Stomach (tissue), 4 donors: ENCODE measurements at regions not wholly inside any gene's neighbourhood (a gene's known extent, or its start where the extent isn't known, plus 50 kb on each side); places are given as distances from the start of the nearest gene placed in this dataset.

ENCODE experiments used
- EP300 ChIP-seq: sonication (generic); formaldehyde crosslinking; IDR thresholded peaks from one replicate; pipeline ENCODE4 v1.6.1; 2017; ENCODE audit warnings: antibody characterized with exemption
- POLR2AphosphoS5 ChIP-seq, 3 donors: sonication (generic); formaldehyde crosslinking; IDR thresholded peaks; one replicate each; pipeline ENCODE4 v1.6.1; 2016; ENCODE audit warnings: antibody characterized with exemption in 3 of 3
- TF ChIP-seq, protein P1 (sequence below), 7 experiments: fragments of 450-650 bp in 4 of 7; fragments of 200-600 bp in 3 of 7; sonication (generic) in 3 of 7; IDR thresholded peaks; one replicate each; pipeline ENCODE4 v1.5.1; 2016 to 2019; ENCODE audit warnings: antibody characterized with exemption in 7 of 7, control low read depth in 2 of 7, mild to moderate bottlenecking in 1 of 7

DNA sequence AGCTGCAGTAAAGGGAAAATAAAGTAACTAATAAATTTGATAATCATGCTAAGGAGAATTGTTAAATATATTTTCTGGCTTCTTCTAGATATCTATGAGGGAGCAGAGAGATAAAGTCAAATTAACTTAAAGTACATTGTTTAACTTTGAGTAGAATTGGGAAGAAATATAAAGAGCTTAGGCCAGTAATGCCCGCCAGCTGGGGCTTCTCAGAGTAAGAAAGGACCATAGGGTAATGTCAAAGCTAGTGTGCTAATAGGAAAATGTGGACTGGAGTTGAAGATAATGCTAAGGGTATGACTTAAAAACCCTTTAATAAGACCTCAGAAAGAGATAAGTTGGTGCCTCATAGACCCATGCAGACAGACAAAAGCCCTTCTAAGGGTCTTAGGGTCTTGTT, 411.6 kb upstream of the ANO3 start:
- TF ChIP-seq, protein P1, sequence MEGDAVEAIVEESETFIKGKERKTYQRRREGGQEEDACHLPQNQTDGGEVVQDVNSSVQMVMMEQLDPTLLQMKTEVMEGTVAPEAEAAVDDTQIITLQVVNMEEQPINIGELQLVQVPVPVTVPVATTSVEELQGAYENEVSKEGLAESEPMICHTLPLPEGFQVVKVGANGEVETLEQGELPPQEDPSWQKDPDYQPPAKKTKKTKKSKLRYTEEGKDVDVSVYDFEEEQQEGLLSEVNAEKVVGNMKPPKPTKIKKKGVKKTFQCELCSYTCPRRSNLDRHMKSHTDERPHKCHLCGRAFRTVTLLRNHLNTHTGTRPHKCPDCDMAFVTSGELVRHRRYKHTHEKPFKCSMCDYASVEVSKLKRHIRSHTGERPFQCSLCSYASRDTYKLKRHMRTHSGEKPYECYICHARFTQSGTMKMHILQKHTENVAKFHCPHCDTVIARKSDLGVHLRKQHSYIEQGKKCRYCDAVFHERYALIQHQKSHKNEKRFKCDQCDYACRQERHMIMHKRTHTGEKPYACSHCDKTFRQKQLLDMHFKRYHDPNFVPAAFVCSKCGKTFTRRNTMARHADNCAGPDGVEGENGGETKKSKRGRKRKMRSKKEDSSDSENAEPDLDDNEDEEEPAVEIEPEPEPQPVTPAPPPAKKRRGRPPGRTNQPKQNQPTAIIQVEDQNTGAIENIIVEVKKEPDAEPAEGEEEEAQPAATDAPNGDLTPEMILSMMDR (IDR thresholded peaks at IDR 0.05): no peak
- TF ChIP-seq POLR2AphosphoS5 (IDR thresholded peaks at IDR 0.05) (no peak), EP300 (no peak)
